Neuronal stem cell (in vitro differentiated cells): ENCODE measurements at regions not wholly inside any gene's neighbourhood (a gene's known extent, or its start where the extent isn't known, plus 50 kb on each side); places are given as distances from the start of the nearest gene placed in this dataset.

Experiments
- DNase-seq: peaks from one replicate; pipeline ENCODE4 v3.0.0-alpha.2; 2013; ENCODE audit warnings: low spot score
- H2AFZ ChIP-seq: one replicate; pipeline ENCODE4 v1.6.1; 2013; ENCODE audit warnings: mild to moderate bottlenecking, low read length, inconsistent platforms
- H2AK5ac ChIP-seq: 2 replicates; pipeline ENCODE4 v1.6.1; 2013; ENCODE audit warnings: low read depth, mild to moderate bottlenecking, inconsistent platforms, low read length, moderate library complexity, mixed read lengths
- H2BK120ac ChIP-seq: 2 replicates; pipeline ENCODE4 v1.6.1; 2013; ENCODE audit warnings: low read depth, mild to moderate bottlenecking, inconsistent platforms, low read length, moderate library complexity, mixed read lengths
- H2BK12ac ChIP-seq: one replicate; pipeline ENCODE4 v1.6.1; 2013; ENCODE audit warnings: low read length, inconsistent platforms
- H2BK15ac ChIP-seq: 2 replicates; pipeline ENCODE4 v1.6.1; 2013; ENCODE audit warnings: mild to moderate bottlenecking, low read length, inconsistent platforms, mixed read lengths
- H2BK5ac ChIP-seq: one replicate; pipeline ENCODE4 v1.6.1; 2013; ENCODE audit warnings: inconsistent platforms, mild to moderate bottlenecking, low read length, moderate library complexity
- H3K14ac ChIP-seq: one replicate; pipeline ENCODE4 v1.6.1; 2013; ENCODE audit warnings: low read length, inconsistent platforms
- H3K18ac ChIP-seq: 2 replicates; pipeline ENCODE4 v1.6.1; 2013; ENCODE audit warnings: low read length, inconsistent platforms
- H3K23ac ChIP-seq: 2 replicates; pipeline ENCODE4 v1.6.1; 2013; ENCODE audit warnings: low read depth, mild to moderate bottlenecking, mixed read lengths, low read length, inconsistent platforms; ENCODE audit not compliant: poor library complexity
- H3K27ac ChIP-seq: replicated peaks from 3 replicates; pipeline ENCODE4 v1.5.1; 2013; ENCODE audit warnings: low read length, inconsistent platforms
- H3K27me3 ChIP-seq, 3 experiments: 2 replicates each; pipeline ENCODE4 v1.6.1; 2013; ENCODE audit warnings: low read length in 3 of 3, mild to moderate bottlenecking in 2 of 3, inconsistent platforms in 1 of 3, low read depth in 1 of 3, mixed read lengths in 1 of 3, moderate library complexity in 1 of 3; ENCODE audit not compliant: control insufficient read depth in 3 of 3, insufficient read depth in 3 of 3
- H3K36me3 ChIP-seq, 2 donors: replicated peaks in 1 of 2; 2 replicates each; pipeline ENCODE4 v1.6.1; 2013; ENCODE audit warnings: low read length in 2 of 2; ENCODE audit not compliant: control insufficient read depth in 2 of 2, insufficient read depth in 2 of 2
- H3K4ac ChIP-seq: 2 replicates; pipeline ENCODE4 v1.6.1; 2013; ENCODE audit warnings: inconsistent platforms, mild to moderate bottlenecking, low read length, moderate library complexity
- H3K4me1 ChIP-seq, 2 donors: 1 replicate in 1 of 2; 2 replicates in 1 of 2; pipeline ENCODE4 v1.6.1; 2013; ENCODE audit warnings: low read length in 2 of 2, low read depth in 1 of 2; ENCODE audit not compliant: control insufficient read depth in 2 of 2, insufficient read depth in 1 of 2
- H3K4me2 ChIP-seq: one replicate; pipeline ENCODE4 v1.6.1; 2013; ENCODE audit warnings: mild to moderate bottlenecking, low read length, inconsistent platforms; ENCODE audit not compliant: insufficient read depth, poor library complexity, severe bottlenecking
- H3K4me3 ChIP-seq, 2 donors: 2 replicates each; pipeline ENCODE4 v1.5.1; 2013; ENCODE audit warnings: low read length in 2 of 2, mild to moderate bottlenecking in 2 of 2, inconsistent platforms in 1 of 2, moderate library complexity in 1 of 2
- H3K79me1 ChIP-seq: one replicate; pipeline ENCODE4 v1.6.1; 2013; ENCODE audit warnings: low read depth, mild to moderate bottlenecking, inconsistent platforms, low read length, moderate library complexity
- H3K9ac ChIP-seq: one replicate; pipeline ENCODE4 v1.6.1; 2013; ENCODE audit warnings: mild to moderate bottlenecking, low read depth, low read length, inconsistent platforms; ENCODE audit not compliant: poor library complexity
- H3K9me3 ChIP-seq, 2 donors: replicated peaks in 1 of 2; 2 replicates each; pipeline versions ENCODE3 to v1.6.1; 2013; ENCODE audit warnings: low read length in 2 of 2, mild to moderate bottlenecking in 2 of 2, inconsistent platforms in 1 of 2, low read depth in 1 of 2, mixed read lengths in 1 of 2, moderate library complexity in 1 of 2; ENCODE audit not compliant: control insufficient read depth in 2 of 2, insufficient read depth in 1 of 2
- H4K8ac ChIP-seq: one replicate; pipeline ENCODE4 v1.6.1; 2013; ENCODE audit warnings: low read depth, mild to moderate bottlenecking, inconsistent platforms, low read length, moderate library complexity
- H4K91ac ChIP-seq: one replicate; pipeline ENCODE4 v1.6.1; 2013; ENCODE audit warnings: low read length, low read depth, mild to moderate bottlenecking, inconsistent platforms; ENCODE audit not compliant: poor library complexity
- WGBS, 2 donors: extraction: QIAGEN DNeasy Blood & Tissue Kit; methylation state at CpG; one replicate each; pipeline ENCODE4 v1.1.7; 2013; ENCODE audit warnings: missing lambda C conversion rate in 2 of 2, mixed read lengths in 1 of 2; ENCODE audit not compliant: insufficient read length in 2 of 2, insufficient replicate concordance in 1 of 2; ENCODE audit errors: extremely low coverage in 2 of 2; 5-methylcytosine and 5-hydroxymethylcytosine counted together

GRCh38 chr15:29432191-29433049, 162.8 kb upstream of the NSMCE3 start:
- no CpG with 5 or more reads among the region's 11 CpGs for WGBS, 2 donors
- Histone ChIP-seq H3K14ac (no peak overlapping the region), H2BK15ac (no peak overlapping the region), H3K27me3 (no peaks in the 10 kb centered on the region), H4K91ac (no peak overlapping the region), H3K18ac (peak overlapping the region; percentile 9), H3K4me2 (no peak overlapping the region), H3K9me3 (no peaks in the 10 kb centered on the region), H3K4me1 (peaks cover 0 to 4% of the 10 kb centered on the region in 2 donors), H3K79me1 (no peaks in the 10 kb centered on the region), H3K4ac (no peak overlapping the region), H2AFZ (no peak overlapping the region), H3K27ac (no peak overlapping the region), H2BK12ac (no peak overlapping the region), H2BK5ac (no peak overlapping the region), H2AK5ac (no peak overlapping the region), H3K23ac (no peak overlapping the region), H3K36me3 (no peaks in the 10 kb centered on the region), H4K8ac (no peak overlapping the region), H2BK120ac (no peak overlapping the region), H3K4me3 (no peak overlapping the region), H3K9ac (no peak overlapping the region)
- DNase-seq = no peak

- Histone ChIP-seq H3K79me1 (no peaks in the 10 kb centered on the region), H2BK12ac (no peak overlapping the region), H3K27me3 (no peaks in the 10 kb centered on the region), H3K23ac (no peak overlapping the region), H2AFZ (no peak overlapping the region), H4K8ac (no peak overlapping the region), H3K18ac (no peak overlapping the region), H2BK5ac (no peak overlapping the region), H3K4me2 (no peak overlapping the region), H3K27ac (no peak overlapping the region), H3K4me3 (no peak overlapping the region), H2BK120ac (no peak overlapping the region), H3K4me1 (peaks cover 0 to 4% of the 10 kb centered on the region in 2 donors), H3K14ac (no peak overlapping the region), H3K9ac (no peak overlapping the region), H4K91ac (no peak overlapping the region), H2BK15ac (no peak overlapping the region), H2AK5ac (no peak overlapping the region), H3K9me3 (no peaks in the 10 kb centered on the region), H3K4ac (no peak overlapping the region), H3K36me3 (no peaks in the 10 kb centered on the region)
- WGBS, 2 donors = no CpG with 5 or more reads among the region's 10 CpGs
- no peak for DNase-seq
These were observed 161.2 kb upstream of the NSMCE3 start for GRCh38 chr15:29430831-29431230.

GRCh38 chr15:29430124-29430523, 160.5 kb upstream of the NSMCE3 start:
- Histone ChIP-seq H3K27ac (no peak overlapping the region), H2BK12ac (no peak overlapping the region), H4K91ac (no peak overlapping the region), H2BK5ac (no peak overlapping the region), H3K14ac (no peak overlapping the region), H3K4ac (no peak overlapping the region), H3K9ac (no peak overlapping the region), H3K4me2 (no peak overlapping the region), H2AK5ac (no peak overlapping the region), H4K8ac (no peak overlapping the region), H3K4me1 (peaks cover 0 to 4% of the 10 kb centered on the region in 2 donors), H3K23ac (no peak overlapping the region), H3K27me3 (no peaks in the 10 kb centered on the region), H2AFZ (no peak overlapping the region), H3K36me3 (no peaks in the 10 kb centered on the region), H3K9me3 (no peaks in the 10 kb centered on the region), H3K4me3 (no peak overlapping the region), H2BK120ac (no peak overlapping the region), H3K79me1 (no peaks in the 10 kb centered on the region), H3K18ac (no peak overlapping the region), H2BK15ac (no peak overlapping the region)
- WGBS, 2 donors = no CpG with 5 or more reads among the region's 4 CpGs
- DNase-seq = no peak

GRCh38 chr15:29429584-29429983, 160.0 kb upstream of the NSMCE3 start:
- no peak overlapping the region for H4K91ac ChIP-seq
- no peak overlapping the region for H3K23ac ChIP-seq
- H3K79me1 ChIP-seq = no peaks in the 10 kb centered on the region
- no peak overlapping the region for H3K4me3 ChIP-seq
- no peak overlapping the region for H3K9ac ChIP-seq
- WGBS, 2 donors = no CpG with 5 or more reads among the region's 13 CpGs
- H3K36me3 ChIP-seq = no peaks in the 10 kb centered on the region
- H2BK12ac ChIP-seq = no peak overlapping the region
- no peak for DNase-seq
- H3K14ac ChIP-seq = no peak overlapping the region
- H3K27me3 ChIP-seq = no peaks in the 10 kb centered on the region
- no peak overlapping the region for H2BK15ac ChIP-seq
- H3K4me1 ChIP-seq = peaks cover 0 to 4% of the 10 kb centered on the region in 2 donors
- H4K8ac ChIP-seq = no peak overlapping the region
- H3K4me2 ChIP-seq = no peak overlapping the region
- H2BK120ac ChIP-seq = no peak overlapping the region
- no peak overlapping the region for H3K18ac ChIP-seq
- H3K27ac ChIP-seq = no peak overlapping the region
- no peak overlapping the region for H2AFZ ChIP-seq
- H2BK5ac ChIP-seq = no peak overlapping the region
- H2AK5ac ChIP-seq = no peak overlapping the region
- no peaks in the 10 kb centered on the region for H3K9me3 ChIP-seq
- H3K4ac ChIP-seq = no peak overlapping the region
